ENCODE measurements at regions not wholly inside any gene's neighbourhood (a gene's known extent, or its start where the extent isn't known, plus 50 kb on each side); places are given as distances from the start of the nearest gene placed in this dataset.

GRCh38 chr5:96247708-96248107 lies 185.3 kb downstream of the PCSK1 start:
- Histone ChIP-seq H3K27ac (ENCODE audit: extremely low read depth, low read depth, low read length) (no peak overlapping the region), H3K4me3 (ENCODE audit: low read depth, low read length) (no peak overlapping the region), H3K9me3 (ENCODE audit: control insufficient read depth, insufficient read depth, low read depth, low read length) (no peaks in the 10 kb centered on the region), H3K36me3 (ENCODE audit: control insufficient read depth in 2 of 2, insufficient read depth in 1 of 2, low read length in 2 of 2) (no peaks in the 10 kb centered on the region), H3K4me1 (ENCODE audit: control insufficient read depth, insufficient read depth, low read length) (no peaks in the 10 kb centered on the region; the same call in 1 of the 2 replicates)
- ChIA-PET CTCF (interaction anchor here (0.6 kb wide), 1 partner anchor 61 kb away, joined by 4 read pairs; no protein-coding TSS in a partner anchor), POLR2A (no interaction called here)
- TF ChIP-seq ZNF280C (tag by site-specific recombination; IDR thresholded peaks at IDR 0.05) (no peak), ZNF24 (tag by site-specific recombination; IDR thresholded peaks at IDR 0.05) (no peak), ZNF292 (tag by site-specific recombination; IDR thresholded peaks at IDR 0.05; ENCODE audit: borderline replicate concordance, low read depth) (no peak), ZNF544 (tag by site-specific recombination; IDR thresholded peaks at IDR 0.05) (no peak), PRDM10 (tag by site-specific recombination; IDR thresholded peaks at IDR 0.05) (no peak), MEIS1 (CRISPR knock-in tag; IDR thresholded peaks at IDR 0.05; ENCODE audit: borderline replicate concordance) (no peak), RBAK (tag by site-specific recombination; IDR thresholded peaks at IDR 0.05) (no peak), KLF1 (tag by site-specific recombination; IDR thresholded peaks at IDR 0.05) (no peak), ZNF707 (tag by site-specific recombination; IDR thresholded peaks at IDR 0.05) (no peak), ZNF660 (tag by site-specific recombination; IDR thresholded peaks at IDR 0.05) (no peak), HOXA7 (CRISPR knock-in tag; IDR thresholded peaks at IDR 0.05; ENCODE audit: borderline replicate concordance) (no peak), ZNF366 (tag by site-specific recombination; conservative IDR thresholded peaks at IDR 0.05) (no peak), YY2 (tag by site-specific recombination; IDR thresholded peaks at IDR 0.05) (no peak), WT1 (tag by site-specific recombination; IDR thresholded peaks at IDR 0.05) (no peak), REPIN1 (tag by site-specific recombination; IDR thresholded peaks at IDR 0.05; ENCODE audit: low read depth) (no peak), HOXC10 (CRISPR knock-in tag; IDR thresholded peaks at IDR 0.05) (no peak), ZNF521 (tag by site-specific recombination; IDR thresholded peaks at IDR 0.05) (no peak), EGR2 (tag by site-specific recombination; IDR thresholded peaks at IDR 0.05; ENCODE audit: low read depth) (no peak)
- TF ChIP-seq, protein P1, sequence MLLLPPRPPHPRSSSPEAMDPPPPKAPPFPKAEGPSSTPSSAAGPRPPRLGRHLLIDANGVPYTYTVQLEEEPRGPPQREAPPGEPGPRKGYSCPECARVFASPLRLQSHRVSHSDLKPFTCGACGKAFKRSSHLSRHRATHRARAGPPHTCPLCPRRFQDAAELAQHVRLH (tag by site-specific recombination; IDR thresholded peaks at IDR 0.05): no peak

- Histone ChIP-seq H3K9me3 (ENCODE audit: control insufficient read depth, insufficient read depth, low read depth, low read length) (no peaks in the 10 kb centered on the region), H3K36me3 (ENCODE audit: control insufficient read depth in 2 of 2, insufficient read depth in 1 of 2, low read length in 2 of 2) (no peaks in the 10 kb centered on the region), H3K4me1 (ENCODE audit: control insufficient read depth, insufficient read depth, low read length) (no peaks in the 10 kb centered on the region; the same call in 1 of the 2 replicates), H3K4me3 (ENCODE audit: low read depth, low read length) (no peak overlapping the region), H3K27ac (ENCODE audit: extremely low read depth, low read depth, low read length) (no peak overlapping the region)
- ChIA-PET POLR2A (no interaction called here), CTCF (interaction anchor here (0.6 kb wide), 1 partner anchor 61 kb away, joined by 4 read pairs; no protein-coding TSS in a partner anchor)
- no peak for TF ChIP-seq ZNF335 (tag by site-specific recombination; conservative IDR thresholded peaks at IDR 0.05)
- TF ChIP-seq ZNF398 (tag by site-specific recombination; IDR thresholded peaks at IDR 0.05): no peak
- TF ChIP-seq REPIN1 (tag by site-specific recombination; IDR thresholded peaks at IDR 0.05; ENCODE audit: low read depth): no peak
- no peak for TF ChIP-seq ZNF175 (tag by site-specific recombination; IDR thresholded peaks at IDR 0.05)
- no peak for TF ChIP-seq ZNF140 (tag by site-specific recombination; IDR thresholded peaks at IDR 0.05)
- TF ChIP-seq YY2 (tag by site-specific recombination; IDR thresholded peaks at IDR 0.05): no peak
- TF ChIP-seq ZNF560 (tag by site-specific recombination; IDR thresholded peaks at IDR 0.05; ENCODE audit: borderline replicate concordance): no peak
- no peak for TF ChIP-seq ZFP69B (tag by site-specific recombination; IDR thresholded peaks at IDR 0.05)
- TF ChIP-seq GLIS2 (tag by site-specific recombination; IDR thresholded peaks at IDR 0.05): no peak
- TF ChIP-seq ZNF426 (tag by site-specific recombination; IDR thresholded peaks at IDR 0.05): no peak
- no peak for TF ChIP-seq ZNF23 (tag by site-specific recombination; IDR thresholded peaks at IDR 0.05; ENCODE audit: borderline replicate concordance)
Measured at GRCh38 chr5:96247097-96247701, 185.8 kb downstream of the PCSK1 start.
